GM12872 (cell line): ENCODE measurements at regions not wholly inside any gene's neighbourhood (a gene's known extent, or its start where the extent isn't known, plus 50 kb on each side); places are given as distances from the start of the nearest gene placed in this dataset.

ENCODE experiments used
- CTCF ChIP-seq: IDR thresholded peaks from 3 replicates; pipeline ENCODE4 v1.5.1; 2011; ENCODE audit warnings: low read depth, mild to moderate bottlenecking, low read length, moderate library complexity; ENCODE audit not compliant: insufficient read depth

- no peak for TF ChIP-seq CTCF
Observed at GRCh38 chr5:174917976-174918554, 193.7 kb downstream of the MSX2 start.

GRCh38 chr5:174916227-174916626, 191.8 kb downstream of the MSX2 start:
- no peak for TF ChIP-seq CTCF

GRCh38 chr5:174911118-174911517, 186.7 kb downstream of the MSX2 start:
- no peak for TF ChIP-seq CTCF

GRCh38 chr5:174910245-174910737, 185.9 kb downstream of the MSX2 start:
- peak; percentile 95 for TF ChIP-seq CTCF

- TF ChIP-seq CTCF = no peak
Observed at GRCh38 chr5:174903172-174903732, 178.9 kb downstream of the MSX2 start.

GRCh38 chr5:174901336-174901735, 177.0 kb downstream of the MSX2 start:
- TF ChIP-seq CTCF = no peak

GRCh38 chr5:174900240-174900865, 176.0 kb downstream of the MSX2 start:
- TF ChIP-seq CTCF = no peak
